CD14-positive monocyte (primary cell): ENCODE measurements at regions not wholly inside any gene's neighbourhood (a gene's known extent, or its start where the extent isn't known, plus 50 kb on each side); places are given as distances from the start of the nearest gene placed in this dataset.
"Not testable (repeated sequence)": the region's sequence is repeated elsewhere in the genome, so short reads cannot be mapped to it uniquely, and the experiment has no call there.

Experiments
- DNase-seq, 3 donors: peaks; one replicate each; pipeline ENCODE4 v3.0.0-alpha.2; 2011 to 2022
- H2AFZ ChIP-seq: 2 replicates; pipeline ENCODE4 v1.6.0; 2012; ENCODE audit warnings: mild to moderate bottlenecking, low read depth, low read length, inconsistent platforms; ENCODE audit not compliant: insufficient read depth, poor library complexity, severe bottlenecking
- H3K27ac ChIP-seq, 2 donors: 1 replicate in 1 of 2; 2 replicates in 1 of 2; pipeline ENCODE4 v1.5.1; 2012 to 2013; ENCODE audit warnings: low read length in 2 of 2, control low read depth in 1 of 2, inconsistent platforms in 1 of 2, low read depth in 1 of 2, mild to moderate bottlenecking in 1 of 2
- H3K27me3 ChIP-seq, 2 donors: one replicate each; pipeline versions ENCODE4 v1.6.0 to v1.6.1; 2011 to 2013; ENCODE audit warnings: low read length in 2 of 2; ENCODE audit not compliant: control insufficient read depth in 2 of 2, insufficient read depth in 2 of 2
- H3K36me3 ChIP-seq, 2 donors: replicated peaks in 1 of 2; 1 replicate in 1 of 2; 2 replicates in 1 of 2; pipeline versions ENCODE4 v1.5.1 to v1.6.1; 2012 to 2013; ENCODE audit warnings: low read length in 2 of 2, control low read depth in 1 of 2, inconsistent platforms in 1 of 2, mild to moderate bottlenecking in 1 of 2; ENCODE audit not compliant: insufficient read depth in 2 of 2, control insufficient read depth in 1 of 2
- H3K4me1 ChIP-seq, 2 donors: 1 replicate in 1 of 2; 2 replicates in 1 of 2; pipeline versions ENCODE4 v1.5.1 to v1.6.1; 2012 to 2013; ENCODE audit warnings: low read length in 2 of 2, control low read depth in 1 of 2, inconsistent platforms in 1 of 2, mild to moderate bottlenecking in 1 of 2, moderate library complexity in 1 of 2; ENCODE audit not compliant: insufficient read depth in 2 of 2, control insufficient read depth in 1 of 2
- H3K4me2 ChIP-seq: replicated peaks from 2 replicates; pipeline ENCODE3; 2012; ENCODE audit warnings: low read length, moderate library complexity, mild to moderate bottlenecking; ENCODE audit not compliant: poor library complexity, severe bottlenecking; ENCODE audit errors: extremely low read depth
- H3K4me3 ChIP-seq, 3 experiments: fragments of 200-600 bp in 1 of 3; sonication (generic) in 1 of 3; replicated peaks in 1 of 3; 1 replicate in 2 of 3; 2 replicates in 1 of 3; pipeline ENCODE4 v1.5.1; 2011 to 2013; ENCODE audit warnings: low read length in 3 of 3, mild to moderate bottlenecking in 3 of 3, control low read depth in 2 of 3, low read depth in 2 of 3, inconsistent platforms in 1 of 3, moderate library complexity in 1 of 3
- H3K79me2 ChIP-seq: 2 replicates; pipeline ENCODE4 v1.6.0; 2012; ENCODE audit warnings: mild to moderate bottlenecking, control low read depth, inconsistent platforms, low read length, moderate library complexity; ENCODE audit not compliant: insufficient read depth
- H3K9ac ChIP-seq: 2 replicates; pipeline ENCODE4 v1.6.0; 2017; ENCODE audit warnings: low read length, mild to moderate bottlenecking; ENCODE audit not compliant: insufficient read depth, poor library complexity, severe bottlenecking
- H3K9me3 ChIP-seq, 2 donors: replicated peaks in 1 of 2; 1 replicate in 1 of 2; 2 replicates in 1 of 2; pipeline versions ENCODE4 v1.5.1 to v1.6.1; 2012 to 2013; ENCODE audit warnings: low read length in 2 of 2, control low read depth in 1 of 2; ENCODE audit not compliant: control insufficient read depth in 1 of 2, insufficient read depth in 1 of 2
- H4K20me1 ChIP-seq: 2 replicates; pipeline ENCODE4 v1.6.0; 2012; ENCODE audit warnings: mild to moderate bottlenecking, low read length, control low read depth, moderate library complexity; ENCODE audit not compliant: insufficient read depth
- H3K27ac Mint-ChIP-seq, 7 donors: one replicate each; pipeline ENCODE4 v1.8.0; 2020; ENCODE audit warnings: mild to moderate bottlenecking in 7 of 7, mixed read lengths in 7 of 7, moderate library complexity in 6 of 7, inconsistent platforms in 2 of 7
- H3K27me3 Mint-ChIP-seq, 3 donors: one replicate each; pipeline ENCODE4 v1.8.0; 2021 to 2022; ENCODE audit warnings: low read depth in 3 of 3, mild to moderate bottlenecking in 3 of 3, mixed read lengths in 3 of 3, moderate library complexity in 3 of 3, inconsistent platforms in 1 of 3
- H3K36me3 Mint-ChIP-seq, 2 donors: one replicate each; pipeline ENCODE4 v1.8.0; 2020; ENCODE audit warnings: mixed read lengths in 2 of 2, inconsistent platforms in 1 of 2, mild to moderate bottlenecking in 1 of 2
- H3K4me1 Mint-ChIP-seq: one replicate; pipeline ENCODE4 v1.8.0; 2020; ENCODE audit warnings: mild to moderate bottlenecking, mixed read lengths
- H3K4me3 Mint-ChIP-seq, 2 donors: one replicate each; pipeline ENCODE4 v1.8.0; 2020; ENCODE audit warnings: mild to moderate bottlenecking in 2 of 2, mixed read lengths in 2 of 2, moderate library complexity in 1 of 2
- H3K9me3 Mint-ChIP-seq, 7 donors: one replicate each; pipeline ENCODE4 v1.8.0; 2020 to 2022; ENCODE audit warnings: mixed read lengths in 7 of 7, mild to moderate bottlenecking in 6 of 7, moderate library complexity in 6 of 7, inconsistent platforms in 2 of 7
- WGBS: methylation state at CpG from one replicate; pipeline ENCODE4 v1.1.5; 2013; ENCODE audit warnings: missing lambda C conversion rate; ENCODE audit not compliant: insufficient coverage; 5-methylcytosine and 5-hydroxymethylcytosine counted together
- intact Hi-C, 2 donors: fragments of 100-400 bp; cut with micrococcal nuclease; formaldehyde crosslinking; loops; one replicate each; pipeline versions ENCODE4 v1.15.0 to v1.15.1; 2023
- TF ChIP-seq, protein P1 (sequence below): fragments of 200-600 bp; IDR thresholded peaks from one replicate; pipeline ENCODE4 v1.8.0; 2022; ENCODE audit warnings: antibody characterized with exemption, mild to moderate bottlenecking

DNA sequence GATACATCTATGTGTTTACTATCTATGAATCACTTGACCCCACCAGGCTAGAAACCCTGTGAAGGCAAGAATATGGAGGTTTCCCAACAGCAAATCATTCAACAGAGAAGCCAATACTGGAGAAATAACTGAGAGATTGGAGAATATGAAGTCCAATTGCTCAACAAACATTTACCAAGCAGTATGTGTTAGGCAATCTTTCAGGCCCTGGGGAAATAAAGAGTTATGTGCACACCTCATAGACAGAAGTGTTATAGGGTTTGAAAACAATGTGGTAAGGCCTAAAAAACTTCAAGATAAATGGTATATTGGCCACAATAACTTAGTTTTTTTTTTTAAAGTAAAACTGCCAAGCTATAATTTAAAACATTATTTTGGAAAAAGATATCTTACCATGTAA lies 1245.8 kb downstream of the CDH11 start:
- Mint-ChIP-seq H3K36me3 (no peaks in the 10 kb centered on the region), H3K4me1 (no peaks in the 10 kb centered on the region), H3K9me3 (peaks cover 0 to 6% (median 0%) of the 10 kb centered on the region in 7 donors), H3K4me3 (no peak overlapping the region), H3K27me3 (no peaks in the 10 kb centered on the region), H3K27ac (no peak overlapping the region)
- intact Hi-C loops: no loop called here
- no peak overlapping the region for H3K4me3 ChIP-seq
- no peaks in the 10 kb centered on the region for H3K27me3 ChIP-seq
- no peaks in the 10 kb centered on the region for H3K79me2 ChIP-seq
- H4K20me1 ChIP-seq: no peaks in the 10 kb centered on the region
- H3K9ac ChIP-seq: no peak overlapping the region
- no peak overlapping the region for H3K4me2 ChIP-seq
- DNase-seq: no peak
- no peak overlapping the region for H2AFZ ChIP-seq
- TF ChIP-seq, protein P1, sequence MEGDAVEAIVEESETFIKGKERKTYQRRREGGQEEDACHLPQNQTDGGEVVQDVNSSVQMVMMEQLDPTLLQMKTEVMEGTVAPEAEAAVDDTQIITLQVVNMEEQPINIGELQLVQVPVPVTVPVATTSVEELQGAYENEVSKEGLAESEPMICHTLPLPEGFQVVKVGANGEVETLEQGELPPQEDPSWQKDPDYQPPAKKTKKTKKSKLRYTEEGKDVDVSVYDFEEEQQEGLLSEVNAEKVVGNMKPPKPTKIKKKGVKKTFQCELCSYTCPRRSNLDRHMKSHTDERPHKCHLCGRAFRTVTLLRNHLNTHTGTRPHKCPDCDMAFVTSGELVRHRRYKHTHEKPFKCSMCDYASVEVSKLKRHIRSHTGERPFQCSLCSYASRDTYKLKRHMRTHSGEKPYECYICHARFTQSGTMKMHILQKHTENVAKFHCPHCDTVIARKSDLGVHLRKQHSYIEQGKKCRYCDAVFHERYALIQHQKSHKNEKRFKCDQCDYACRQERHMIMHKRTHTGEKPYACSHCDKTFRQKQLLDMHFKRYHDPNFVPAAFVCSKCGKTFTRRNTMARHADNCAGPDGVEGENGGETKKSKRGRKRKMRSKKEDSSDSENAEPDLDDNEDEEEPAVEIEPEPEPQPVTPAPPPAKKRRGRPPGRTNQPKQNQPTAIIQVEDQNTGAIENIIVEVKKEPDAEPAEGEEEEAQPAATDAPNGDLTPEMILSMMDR: no peak
- H3K4me1 ChIP-seq: no peaks in the 10 kb centered on the region
- no peaks in the 10 kb centered on the region for H3K36me3 ChIP-seq
- H3K27ac ChIP-seq: no peak overlapping the region
- H3K9me3 ChIP-seq: no peaks in the 10 kb centered on the region

- H3K27ac ChIP-seq, H4K20me1 ChIP-seq, H3K4me3 ChIP-seq, H3K9me3 Mint-ChIP-seq, H3K36me3 Mint-ChIP-seq, H3K9ac ChIP-seq, H3K4me1 ChIP-seq, H3K4me2 ChIP-seq, H2AFZ ChIP-seq, H3K4me1 Mint-ChIP-seq, H3K36me3 ChIP-seq, H3K79me2 ChIP-seq, H3K27me3 Mint-ChIP-seq, H3K9me3 ChIP-seq, H3K27ac Mint-ChIP-seq, H3K27me3 ChIP-seq, H3K4me3 Mint-ChIP-seq, intact Hi-C loops, DNase-seq: not testable (repeated sequence)
- 92% methylated on average over 19 of the region's 20 CpGs for WGBS
Measured at GRCh38 chr16:63860700-63861099, 1261.2 kb downstream of the CDH11 start.
